DOHH2 (cell line): ENCODE measurements at regions not wholly inside any gene's neighbourhood (a gene's known extent, or its start where the extent isn't known, plus 50 kb on each side); places are given as distances from the start of the nearest gene placed in this dataset.

Source experiments
- CTCF ChIP-seq: fragments of 200-600 bp; sonication (generic); IDR thresholded peaks from one replicate; pipeline ENCODE4 v1.5.1; 2014; ENCODE audit warnings: antibody characterized with exemption, mild to moderate bottlenecking, low read depth, low read length; ENCODE audit not compliant: poor library complexity, severe bottlenecking
- EZH2phosphoT487 ChIP-seq: fragments of 200-600 bp; sonication (generic); IDR thresholded peaks from 2 replicates; pipeline ENCODE4 v1.6.1; 2017; ENCODE audit warnings: borderline replicate concordance, mild to moderate bottlenecking, antibody characterized with exemption, low read length, moderate library complexity, mixed read lengths

- TF ChIP-seq CTCF (no peak), EZH2phosphoT487 (no peak)
These were observed 205.7 kb downstream of the SOX3 start for GRCh38 chrX:140298960-140299825.
